Transverse colon (tissue), 4 donors: ENCODE measurements at regions not wholly inside any gene's neighbourhood (a gene's known extent, or its start where the extent isn't known, plus 50 kb on each side); places are given as distances from the start of the nearest gene placed in this dataset.

Source experiments
- DNase-seq: peaks from one replicate; pipeline ENCODE4 v3.0.0-alpha.2; 2019
- H3K27ac ChIP-seq, 4 donors: fragments of 200-600 bp; sonication (generic); 2 replicates each; pipeline ENCODE4 v1.5.1; 2016 to 2018; ENCODE audit warnings: inconsistent platforms in 4 of 4
- H3K27me3 ChIP-seq: fragments of 200-600 bp; sonication (generic); 2 replicates; pipeline ENCODE4 v1.5.1; 2017; ENCODE audit warnings: inconsistent platforms
- H3K36me3 ChIP-seq, 4 donors: fragments of 200-600 bp; sonication (generic); 2 replicates each; pipeline ENCODE4 v1.5.1; 2017 to 2019; ENCODE audit warnings: inconsistent platforms in 4 of 4
- H3K4me1 ChIP-seq, 4 donors: fragments of 200-600 bp; sonication (generic); 2 replicates each; pipeline ENCODE4 v1.5.1; 2017 to 2020; ENCODE audit warnings: inconsistent platforms in 4 of 4
- H3K4me3 ChIP-seq, 4 donors: fragments of 200-600 bp; sonication (generic); 1 replicate in 1 of 4; 2 replicates in 3 of 4; pipeline versions ENCODE4 v1.5.1 to v1.6.1; 2017 to 2019; ENCODE audit warnings: inconsistent platforms in 4 of 4
- H3K9me3 ChIP-seq, 2 donors: fragments of 200-600 bp; sonication (generic); 2 replicates each; pipeline ENCODE4 v1.5.1; 2017 to 2019; ENCODE audit warnings: inconsistent platforms in 2 of 2
- CTCF ChIP-seq, 5 experiments: fragments of 200-600 bp in 3 of 5; fragments of 450-650 bp in 2 of 5; sonication (generic) in 3 of 5; IDR thresholded peaks; 1 replicate in 2 of 5; 2 replicates in 3 of 5; pipeline ENCODE4 v1.5.1; 2016 to 2017; ENCODE audit warnings: antibody characterized with exemption in 5 of 5, inconsistent platforms in 3 of 5, mild to moderate bottlenecking in 2 of 5, moderate library complexity in 1 of 5
- EP300 ChIP-seq: sonication (generic); formaldehyde crosslinking; IDR thresholded peaks from one replicate; pipeline ENCODE4 v1.6.1; 2017; ENCODE audit warnings: antibody characterized with exemption, low read depth
- POLR2A ChIP-seq: fragments of 450-650 bp; IDR thresholded peaks from one replicate; pipeline ENCODE4 v1.6.1; 2016; ENCODE audit warnings: antibody characterized with exemption, mild to moderate bottlenecking, moderate library complexity
- POLR2AphosphoS5 ChIP-seq, 3 donors: sonication (generic); formaldehyde crosslinking; IDR thresholded peaks; one replicate each; pipeline ENCODE4 v1.6.1; 2016; ENCODE audit warnings: antibody characterized with exemption in 3 of 3
- WGBS, 2 donors: methylation state at CpG; one replicate each; pipeline ENCODE4 v1.1.5; 2018; ENCODE audit warnings: low coverage in 1 of 2; 5-methylcytosine and 5-hydroxymethylcytosine counted together
- in situ Hi-C, 4 donors: fragments of 200-750 bp; cut with MboI; loops; one replicate each; pipeline versions ENCODE4 v1.15.0 to v1.15.1; 2017; ENCODE audit warnings: low sequenced_read_pairs in 3 of 4, low pct_ligation_motif_present in 1 of 4, low pct_unique_long_range_greater_than_20kb in 1 of 4
- intact Hi-C: fragments of 100-400 bp; cut with DNase I; formaldehyde crosslinking; loops from one replicate; pipeline ENCODE4 v1.15.1; 2023; ENCODE audit warnings: low total_unique reads

- in situ Hi-C loops = no loop called here
- no peaks in the 10 kb centered on the region for H3K27me3 ChIP-seq
- no peak overlapping the region for H3K4me3 ChIP-seq
- WGBS, 2 donors = 28 to 51% methylated on average over 7 of the region's 7 CpGs
- intact Hi-C loops = no loop called here
- no peak for DNase-seq
- no peak for TF ChIP-seq POLR2AphosphoS5 (IDR thresholded peaks at IDR 0.05)
- H3K9me3 ChIP-seq = no peaks in the 10 kb centered on the region
- peaks cover 0 to 5% (median 0%) of the 10 kb centered on the region in 4 donors for H3K4me1 ChIP-seq
- H3K36me3 ChIP-seq = no peaks in the 10 kb centered on the region
- no peak overlapping the region for H3K27ac ChIP-seq
Observed at GRCh38 chr5:17094830-17095229, 122.6 kb upstream of the BASP1 start.

- Histone ChIP-seq H3K27me3 (no peaks in the 10 kb centered on the region), H3K36me3 (no peaks in the 10 kb centered on the region), H3K9me3 (no peaks in the 10 kb centered on the region), H3K4me3 (no peak overlapping the region), H3K4me1 (peaks cover 0 to 5% (median 0%) of the 10 kb centered on the region in 4 donors), H3K27ac (no peak overlapping the region)
- in situ Hi-C loops = no loop called here
- TF ChIP-seq POLR2A = no peak
- no peak for TF ChIP-seq CTCF (IDR thresholded peaks at IDR 0.05)
- TF ChIP-seq EP300 = no peak
- TF ChIP-seq POLR2AphosphoS5 (IDR thresholded peaks at IDR 0.05) = no peak
- DNase-seq = no peak
- WGBS, 2 donors = 41 to 43% methylated on average over 7 to 15 of the region's 15 CpGs
- intact Hi-C loops = no loop called here
Observed at GRCh38 chr5:17096952-17097695, 120.3 kb upstream of the BASP1 start.

DNA sequence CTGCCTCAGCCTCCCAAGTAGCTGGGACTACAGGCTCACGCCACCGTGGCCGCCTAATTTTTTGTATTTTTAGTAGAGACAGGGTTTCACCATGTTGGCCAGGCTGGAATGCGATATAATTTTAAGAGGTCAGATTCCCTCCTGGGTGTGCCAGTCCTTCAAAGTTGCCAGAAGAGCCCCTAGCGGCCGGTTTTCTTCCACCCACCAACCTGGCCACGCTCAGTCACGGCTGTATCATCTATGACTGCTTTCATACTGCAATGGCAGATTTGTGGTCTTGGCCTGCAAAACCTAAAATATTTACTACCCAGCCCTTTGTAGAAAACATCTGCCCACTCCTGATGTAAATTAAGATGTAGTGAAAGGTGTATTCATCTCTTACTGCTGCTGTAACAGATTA lies 117.5 kb upstream of the BASP1 start:
- intact Hi-C loops (no loop called here), in situ Hi-C loops (no loop called here)
- no peak overlapping the region for H3K4me3 ChIP-seq
- WGBS, 2 donors = 97 to 100% methylated on average over 4 to 8 of the region's 8 CpGs
- TF ChIP-seq EP300 (no peak), POLR2A (no peak), POLR2AphosphoS5 (IDR thresholded peaks at IDR 0.05) (no peak)
- no peak overlapping the region for H3K27ac ChIP-seq
- no peaks in the 10 kb centered on the region for H3K36me3 ChIP-seq
- H3K4me1 ChIP-seq = peaks cover 0 to 5% (median 0%) of the 10 kb centered on the region in 4 donors
- DNase-seq = no peak
- no peaks in the 10 kb centered on the region for H3K9me3 ChIP-seq
- no peaks in the 10 kb centered on the region for H3K27me3 ChIP-seq

GRCh38 chr5:17103461-17103860 lies 114.0 kb upstream of the BASP1 start:
- WGBS, 2 donors = 41 to 59% methylated on average over 2 to 3 of the region's 3 CpGs
- no peak overlapping the region for H3K4me3 ChIP-seq
- intact Hi-C loops = no loop called here
- no peaks in the 10 kb centered on the region for H3K9me3 ChIP-seq
- TF ChIP-seq POLR2AphosphoS5 (IDR thresholded peaks at IDR 0.05) (no peak), EP300 (no peak), CTCF (IDR thresholded peaks at IDR 0.05) (no peak), POLR2A (no peak)
- H3K27me3 ChIP-seq = no peaks in the 10 kb centered on the region
- no peak for DNase-seq
- H3K27ac ChIP-seq = no peak overlapping the region
- in situ Hi-C loops = no loop called here
- H3K36me3 ChIP-seq = no peaks in the 10 kb centered on the region
- H3K4me1 ChIP-seq = no peaks in the 10 kb centered on the region

- 75 to 82% methylated on average over 5 of the region's 5 CpGs for WGBS, 2 donors
- in situ Hi-C loops (no loop called here), intact Hi-C loops (no loop called here)
Observed at GRCh38 chr5:17105744-17106418, 111.5 kb upstream of the BASP1 start.

More at GRCh38 chr5:17105744-17106418, 111.5 kb upstream of the BASP1 start:
- TF ChIP-seq POLR2A = no peak
- TF ChIP-seq POLR2AphosphoS5 (IDR thresholded peaks at IDR 0.05) = no peak
- no peak for TF ChIP-seq EP300
- no peak for TF ChIP-seq CTCF (IDR thresholded peaks at IDR 0.05)
- Histone ChIP-seq H3K4me1 (no peaks in the 10 kb centered on the region), H3K27ac (no peak overlapping the region), H3K36me3 (no peaks in the 10 kb centered on the region), H3K9me3 (no peaks in the 10 kb centered on the region), H3K4me3 (no peak overlapping the region), H3K27me3 (no peaks in the 10 kb centered on the region)
- no peak for DNase-seq
